Brain microvascular endothelial cell (primary cell): ENCODE measurements at regions not wholly inside any gene's neighbourhood (a gene's known extent, or its start where the extent isn't known, plus 50 kb on each side); places are given as distances from the start of the nearest gene placed in this dataset.

Source experiments
- DNase-seq: peaks from one replicate; pipeline ENCODE4 v3.0.0-alpha.2; 2020
- H3K27ac ChIP-seq: fragments of 250-450 bp; sonication (Bioruptor Pico); 2 replicates; pipeline ENCODE4 v1.5.1; 2020; ENCODE audit warnings: mild to moderate bottlenecking, moderate library complexity
- H3K27me3 ChIP-seq: fragments of 250-450 bp; sonication (Bioruptor Pico); replicated peaks from 2 replicates; pipeline ENCODE4 v1.5.1; 2020; ENCODE audit warnings: mild to moderate bottlenecking
- H3K36me3 ChIP-seq: fragments of 250-450 bp; sonication (Bioruptor Pico); replicated peaks from 2 replicates; pipeline ENCODE4 v1.5.1; 2020; ENCODE audit warnings: mild to moderate bottlenecking
- H3K4me3 ChIP-seq: 2 replicates; pipeline ENCODE4 v1.5.1; 2011; ENCODE audit warnings: low read depth, mild to moderate bottlenecking, control low read depth, low read length, moderate library complexity
- CTCF ChIP-seq: IDR thresholded peaks from 2 replicates; pipeline ENCODE4 v1.5.1; 2011; ENCODE audit warnings: low read depth, mild to moderate bottlenecking, moderate library complexity, low read length, control low read depth, inconsistent platforms; ENCODE audit errors: missing control alignments
- in situ Hi-C: cut with HindIII; loops from 2 replicates; pipeline ENCODE4 v1.10.0; 2017; ENCODE audit warnings: low sequenced_read_pairs, low pct_ligation_motif_present

- TF ChIP-seq CTCF = no peak
- H3K27ac ChIP-seq = no peak overlapping the region
- no peaks in the 10 kb centered on the region for H3K36me3 ChIP-seq
- H3K4me3 ChIP-seq = no peak overlapping the region
- no peaks in the 10 kb centered on the region for H3K27me3 ChIP-seq
- DNase-seq = no peak
- in situ Hi-C loops = no loop called here
Observed at GRCh38 chr1:82931006-82931405, 1067.9 kb downstream of the TTLL7 start.

GRCh38 chr1:82927753-82928152, 1071.2 kb downstream of the TTLL7 start:
- DNase-seq = no peak
- Histone ChIP-seq H3K27me3 (no peaks in the 10 kb centered on the region), H3K27ac (no peak overlapping the region), H3K4me3 (no peak overlapping the region), H3K36me3 (no peaks in the 10 kb centered on the region)
- in situ Hi-C loops = no loop called here
- TF ChIP-seq CTCF = no peak

GRCh38 chr1:82924666-82925065, 1074.3 kb downstream of the TTLL7 start:
- no peaks in the 10 kb centered on the region for H3K27me3 ChIP-seq
- no peak overlapping the region for H3K4me3 ChIP-seq
- H3K27ac ChIP-seq = no peak overlapping the region
- H3K36me3 ChIP-seq = no peaks in the 10 kb centered on the region
- in situ Hi-C loops = no loop called here
- DNase-seq = no peak
- no peak for TF ChIP-seq CTCF

- no peak overlapping the region for H3K27ac ChIP-seq
- DNase-seq = no peak
- TF ChIP-seq CTCF = no peak
- H3K27me3 ChIP-seq = no peaks in the 10 kb centered on the region
- no peak overlapping the region for H3K4me3 ChIP-seq
- no peaks in the 10 kb centered on the region for H3K36me3 ChIP-seq
- in situ Hi-C loops = no loop called here
Observed at GRCh38 chr1:82923931-82924330, 1075.0 kb downstream of the TTLL7 start.

GRCh38 chr1:82921759-82922158, 1077.2 kb downstream of the TTLL7 start:
- H3K27ac ChIP-seq = no peak overlapping the region
- no peak for TF ChIP-seq CTCF
- no peak for DNase-seq
- no peaks in the 10 kb centered on the region for H3K27me3 ChIP-seq
- in situ Hi-C loops = no loop called here
- H3K36me3 ChIP-seq = no peaks in the 10 kb centered on the region
- no peak overlapping the region for H3K4me3 ChIP-seq

GRCh38 chr1:82920418-82921248, 1078.3 kb downstream of the TTLL7 start:
- Histone ChIP-seq H3K27ac (no peak overlapping the region), H3K4me3 (no peak overlapping the region), H3K27me3 (no peaks in the 10 kb centered on the region), H3K36me3 (no peaks in the 10 kb centered on the region)
- in situ Hi-C loops = no loop called here
- no peak for DNase-seq
- no peak for TF ChIP-seq CTCF
